Hematopoietic multipotent progenitor cell treated with erythropoietin and hydrocortisone succinate and interleukin-3 and kit ligand, for 4 days (in vitro differentiated cells): ENCODE measurements at regions not wholly inside any gene's neighbourhood (a gene's known extent, or its start where the extent isn't known, plus 50 kb on each side); places are given as distances from the start of the nearest gene placed in this dataset.
A peak's percentile ranks its signal among the peaks of the same experiment; 100 is the strongest.

Source experiments
- DNase-seq: peaks from one replicate; pipeline ENCODE4 v3.0.0-alpha.2; 2015

- DNase-seq, result no peak
Measured at GRCh38 chr11:10358696-10359095, 53.8 kb downstream of the ADM start.

GRCh38 chr11:10359171-10359570 is 54.3 kb downstream of the ADM start:
- no peak for DNase-seq

GRCh38 chr11:10360835-10361234 is 56.0 kb downstream of the ADM start:
- no peak for DNase-seq

- DNase-seq, result no peak
Measured at GRCh38 chr11:10365045-10365444, 60.2 kb downstream of the ADM start.

- peak; percentile 92 for DNase-seq
Measured at GRCh38 chr11:10366568-10367331, 61.9 kb downstream of the ADM start.

- no peak for DNase-seq
Measured at GRCh38 chr11:10371926-10372641, 67.2 kb downstream of the ADM start.

GRCh38 chr11:10373340-10373739 is 68.5 kb downstream of the ADM start:
- no peak for DNase-seq

- DNase-seq, result no peak
Measured at GRCh38 chr11:10373929-10374328, 69.1 kb downstream of the ADM start.

- DNase-seq, result no peak
Measured at GRCh38 chr11:10374386-10374785, 69.5 kb downstream of the ADM start.

GRCh38 chr11:10375280-10375971 is 70.6 kb downstream of the ADM start:
- no peak for DNase-seq

GRCh38 chr11:10376061-10376460 is 71.2 kb downstream of the ADM start:
- DNase-seq, result no peak

- peak; percentile 45 for DNase-seq
Measured at GRCh38 chr11:10377183-10377582, 72.3 kb downstream of the ADM start.

- no peak for DNase-seq
Measured at GRCh38 chr11:10378362-10378761, 73.5 kb downstream of the ADM start.

GRCh38 chr11:10379022-10379421 is 74.1 kb downstream of the ADM start:
- DNase-seq, result peak; percentile 65

- no peak for DNase-seq
Measured at GRCh38 chr11:10379426-10379825, 74.6 kb downstream of the ADM start.

- DNase-seq, result no peak
Measured at GRCh38 chr11:10379871-10380568, 75.0 kb upstream of the AMPD3 start.

GRCh38 chr11:10380921-10381320 is 74.1 kb upstream of the AMPD3 start:
- no peak for DNase-seq

GRCh38 chr11:10381736-10382135 is 73.3 kb upstream of the AMPD3 start:
- DNase-seq, result no peak

- no peak for DNase-seq
Measured at GRCh38 chr11:10382518-10382917, 72.5 kb upstream of the AMPD3 start.

- no peak for DNase-seq
Measured at GRCh38 chr11:10385696-10386095, 69.4 kb upstream of the AMPD3 start.

GRCh38 chr11:10386361-10386760 is 68.7 kb upstream of the AMPD3 start:
- DNase-seq, result no peak

- DNase-seq, result no peak
Measured at GRCh38 chr11:10386861-10387205, 68.2 kb upstream of the AMPD3 start.
